Upper lobe of left lung (tissue), 6 donors: ENCODE measurements at regions not wholly inside any gene's neighbourhood (a gene's known extent, or its start where the extent isn't known, plus 50 kb on each side); places are given as distances from the start of the nearest gene placed in this dataset.
"Not testable (repeated sequence)": the region's sequence is repeated elsewhere in the genome, so short reads cannot be mapped to it uniquely, and the experiment has no call there.

Experiments used
- ATAC-seq, 2 donors: fragments of 200-7000 bp; cut with Tn5 transposase; one replicate each; pipeline ENCODE4 v1.9.1; 2022; ENCODE audit warnings: mild to moderate bottlenecking in 2 of 2, moderate library complexity in 2 of 2; ENCODE audit not compliant: low FRiP score in 2 of 2
- DNase-seq, 2 donors: peaks; one replicate each; pipeline ENCODE4 v3.0.0-alpha.2; 2019 to 2020
- H3K27ac ChIP-seq, 4 donors: fragments of 200-600 bp; sonication (generic); one replicate each; pipeline ENCODE4 v1.5.1; 2016 to 2019
- H3K27me3 ChIP-seq, 4 donors: fragments of 200-600 bp; sonication (generic); one replicate each; pipeline ENCODE4 v1.5.1; 2017 to 2019
- H3K36me3 ChIP-seq, 4 donors: fragments of 200-600 bp; sonication (generic); one replicate each; pipeline ENCODE4 v1.5.1; 2016 to 2019
- H3K4me1 ChIP-seq, 4 donors: fragments of 200-600 bp; sonication (generic); one replicate each; pipeline ENCODE4 v1.5.1; 2018 to 2019
- H3K4me3 ChIP-seq, 4 donors: fragments of 200-600 bp; sonication (generic); one replicate each; pipeline ENCODE4 v1.5.1; 2017 to 2019; ENCODE audit warnings: mild to moderate bottlenecking in 2 of 4, moderate library complexity in 1 of 4
- H3K9me3 ChIP-seq, 4 donors: fragments of 200-600 bp; sonication (generic); one replicate each; pipeline ENCODE4 v1.5.1; 2018 to 2019
- EP300 ChIP-seq, 4 donors: sonication (generic); formaldehyde crosslinking; IDR thresholded peaks; one replicate each; pipeline ENCODE4 v1.5.1; 2017; ENCODE audit warnings: antibody characterized with exemption in 4 of 4, control low read depth in 2 of 4
- POLR2A ChIP-seq, 4 donors: fragments of 450-650 bp; IDR thresholded peaks; one replicate each; pipeline ENCODE4 v1.5.1; 2016 to 2017; ENCODE audit warnings: antibody characterized with exemption in 4 of 4, mild to moderate bottlenecking in 2 of 4
- POLR2AphosphoS5 ChIP-seq, 2 donors: sonication (generic); formaldehyde crosslinking; IDR thresholded peaks; one replicate each; pipeline ENCODE4 v1.5.1; 2017; ENCODE audit warnings: antibody characterized with exemption in 2 of 2
- WGBS, 2 donors: methylation state at CpG; one replicate each; pipeline ENCODE4 v1.1.5; 2017 to 2018; 5-methylcytosine and 5-hydroxymethylcytosine counted together
- TF ChIP-seq, protein P1 (sequence below), 6 experiments: fragments of 450-650 bp in 4 of 6; fragments of 200-600 bp in 2 of 6; sonication (generic) in 2 of 6; IDR thresholded peaks; one replicate each; pipeline ENCODE4 v1.5.1; 2016 to 2019; ENCODE audit warnings: antibody characterized with exemption in 6 of 6
- donor health status: DM: no; HTN: no; CAD: no; lungs with moderate emphysema.
- donor health status: DM: no; HTN: yes; CAD: no; lungs with severe emphysema.

DNA sequence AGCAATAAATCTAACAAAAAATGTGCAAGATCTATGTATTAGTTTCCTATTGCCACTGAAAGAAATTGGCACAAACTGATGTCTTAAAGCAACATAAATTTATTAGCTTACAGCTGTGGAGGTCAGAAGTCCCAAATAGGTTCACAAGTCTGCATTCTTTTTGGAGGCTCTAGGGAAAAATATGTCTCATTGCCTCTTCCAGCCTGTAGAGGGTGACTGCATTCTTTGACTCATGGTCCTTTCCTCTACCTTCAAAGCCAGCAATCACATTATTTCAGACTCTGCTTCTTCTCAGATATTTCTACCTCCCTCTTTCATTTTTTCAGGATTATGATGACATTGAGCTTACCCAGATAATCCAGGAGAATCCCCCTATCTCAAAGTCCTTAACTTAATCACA, 1531.1 kb downstream of the KHDRBS2 start:
- ATAC-seq = no peak
- H3K27ac ChIP-seq = no peak overlapping the region
- H3K9me3 ChIP-seq = peaks cover 0 to 6% (median 2%) of the 10 kb centered on the region in 4 donors
- H3K4me3 ChIP-seq = no peak overlapping the region
- no peaks in the 10 kb centered on the region for H3K4me1 ChIP-seq
- H3K36me3 ChIP-seq = no peaks in the 10 kb centered on the region
- no peaks in the 10 kb centered on the region for H3K27me3 ChIP-seq
- TF ChIP-seq EP300 (IDR thresholded peaks at IDR 0.05) = no peak
- no peak for TF ChIP-seq POLR2AphosphoS5 (IDR thresholded peaks at IDR 0.05)
- TF ChIP-seq, protein P1, sequence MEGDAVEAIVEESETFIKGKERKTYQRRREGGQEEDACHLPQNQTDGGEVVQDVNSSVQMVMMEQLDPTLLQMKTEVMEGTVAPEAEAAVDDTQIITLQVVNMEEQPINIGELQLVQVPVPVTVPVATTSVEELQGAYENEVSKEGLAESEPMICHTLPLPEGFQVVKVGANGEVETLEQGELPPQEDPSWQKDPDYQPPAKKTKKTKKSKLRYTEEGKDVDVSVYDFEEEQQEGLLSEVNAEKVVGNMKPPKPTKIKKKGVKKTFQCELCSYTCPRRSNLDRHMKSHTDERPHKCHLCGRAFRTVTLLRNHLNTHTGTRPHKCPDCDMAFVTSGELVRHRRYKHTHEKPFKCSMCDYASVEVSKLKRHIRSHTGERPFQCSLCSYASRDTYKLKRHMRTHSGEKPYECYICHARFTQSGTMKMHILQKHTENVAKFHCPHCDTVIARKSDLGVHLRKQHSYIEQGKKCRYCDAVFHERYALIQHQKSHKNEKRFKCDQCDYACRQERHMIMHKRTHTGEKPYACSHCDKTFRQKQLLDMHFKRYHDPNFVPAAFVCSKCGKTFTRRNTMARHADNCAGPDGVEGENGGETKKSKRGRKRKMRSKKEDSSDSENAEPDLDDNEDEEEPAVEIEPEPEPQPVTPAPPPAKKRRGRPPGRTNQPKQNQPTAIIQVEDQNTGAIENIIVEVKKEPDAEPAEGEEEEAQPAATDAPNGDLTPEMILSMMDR (IDR thresholded peaks at IDR 0.05) = no peak
- TF ChIP-seq POLR2A (IDR thresholded peaks at IDR 0.05) = no peak
- DNase-seq = no peak

DNA sequence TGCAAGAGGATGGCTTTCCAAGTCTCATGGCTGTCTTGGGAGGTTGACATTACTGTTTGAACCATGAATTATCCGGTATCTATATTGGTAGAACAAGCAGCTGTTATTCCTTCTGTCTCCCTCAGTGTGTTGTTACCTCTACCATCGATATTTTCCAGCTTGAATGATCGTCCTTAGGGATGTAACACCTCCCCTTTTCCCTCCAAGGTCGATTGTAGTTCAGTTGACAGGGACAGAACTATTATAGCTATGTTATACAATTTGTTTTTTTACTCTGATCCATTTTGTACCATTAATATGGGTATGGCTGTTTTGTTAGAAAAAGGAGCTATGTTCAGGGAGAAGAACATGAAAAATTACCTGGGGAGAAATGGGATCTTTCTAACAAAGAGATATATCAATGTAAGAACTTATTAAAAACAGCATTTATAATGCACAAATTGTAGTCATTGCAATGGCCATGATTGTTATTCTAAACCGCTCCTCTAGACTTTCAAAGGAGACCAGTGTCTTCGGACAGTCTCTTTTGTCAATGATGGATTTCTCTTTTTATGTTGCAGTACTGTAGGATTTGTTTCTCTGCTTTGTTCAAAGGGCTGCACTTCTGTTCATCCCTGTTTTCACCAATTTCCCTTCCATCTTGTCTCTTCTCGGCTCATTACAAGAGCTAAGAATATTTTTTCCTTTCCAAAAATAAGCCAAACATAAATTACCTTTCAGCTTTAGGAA, 1535.5 kb downstream of the KHDRBS2 start:
- 70 to 75% methylated on average over 7 of the region's 7 CpGs for WGBS, 2 donors
- ATAC-seq, H3K4me3 ChIP-seq, H3K4me1 ChIP-seq, H3K36me3 ChIP-seq, H3K9me3 ChIP-seq, H3K27ac ChIP-seq, H3K27me3 ChIP-seq, DNase-seq: not testable (repeated sequence)

DNA sequence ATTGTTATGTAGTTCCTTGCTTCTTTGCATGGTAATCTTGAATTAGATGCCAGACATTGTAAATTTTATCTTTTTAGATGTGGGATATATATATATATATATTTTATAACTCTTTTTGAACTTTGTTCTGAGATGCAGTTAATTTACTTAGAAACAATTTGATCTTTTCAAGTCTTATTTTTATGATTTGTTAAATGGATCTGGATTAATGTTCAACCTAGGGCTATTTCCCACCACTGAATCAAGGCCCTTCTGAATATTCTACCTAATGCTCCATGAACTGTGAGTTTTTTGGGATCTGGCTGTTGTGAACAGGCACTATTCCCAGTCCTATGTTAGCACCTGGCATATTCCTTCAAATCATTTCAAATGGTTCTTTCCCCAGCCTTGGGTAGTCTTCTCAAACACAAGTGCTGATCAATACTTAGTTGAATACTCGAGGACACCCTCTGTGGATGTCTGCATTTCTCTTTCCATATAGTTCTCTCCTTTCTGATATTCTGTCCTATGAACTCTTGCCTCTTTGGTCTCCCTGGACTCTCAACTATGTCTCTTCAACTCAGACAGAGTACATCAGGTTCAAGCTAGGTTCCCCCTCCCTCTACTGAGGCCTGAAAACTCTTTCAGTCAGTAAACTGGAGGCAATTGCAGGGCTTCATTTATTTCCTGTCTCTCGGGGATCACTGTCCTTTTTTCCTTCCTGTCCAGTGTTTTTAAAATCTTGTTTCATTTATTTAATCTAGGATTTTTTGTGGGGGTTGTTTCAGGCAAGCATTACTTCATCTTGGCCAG, 1538.1 kb downstream of the KHDRBS2 start:
- H3K27me3 ChIP-seq, H3K9me3 ChIP-seq, ATAC-seq, H3K4me3 ChIP-seq, DNase-seq, H3K36me3 ChIP-seq, H3K4me1 ChIP-seq, H3K27ac ChIP-seq: not testable (repeated sequence)
- WGBS, 2 donors = 42 to 43% methylated on average over 2 of the region's 2 CpGs

DNA sequence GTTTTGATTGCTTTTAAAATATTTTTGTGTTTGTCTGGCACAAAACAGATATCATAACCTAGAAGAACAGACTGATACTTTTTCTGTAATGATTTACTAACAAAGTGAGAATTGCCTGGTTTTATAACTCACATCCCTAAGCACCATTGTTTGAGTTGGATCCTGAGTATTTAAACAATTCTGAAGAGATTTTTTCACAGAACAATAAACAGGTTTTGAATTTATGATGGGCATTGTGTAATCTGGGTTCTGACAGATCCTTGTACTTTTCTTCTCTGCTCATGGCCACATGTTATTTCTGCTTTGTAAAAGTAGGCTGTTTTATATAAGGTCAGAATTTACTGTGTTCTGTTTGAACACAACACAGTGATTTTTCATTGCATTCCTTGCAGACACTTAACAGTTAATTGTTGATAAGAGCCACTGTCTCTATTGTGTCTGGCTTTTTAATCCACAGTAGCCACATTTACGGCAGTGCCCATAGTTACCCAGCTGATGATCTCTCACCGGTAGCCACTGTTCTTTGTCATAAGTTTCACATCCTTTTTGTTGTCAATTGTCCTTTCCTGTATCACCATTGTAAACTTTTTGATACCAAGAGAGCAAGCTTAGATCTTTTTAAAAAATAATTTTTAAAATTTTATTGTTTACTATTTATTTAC, 1548.1 kb downstream of the KHDRBS2 start:
- H3K4me3 ChIP-seq, DNase-seq, ATAC-seq, H3K27me3 ChIP-seq, H3K4me1 ChIP-seq, H3K9me3 ChIP-seq, H3K36me3 ChIP-seq, H3K27ac ChIP-seq: not testable (repeated sequence)
- WGBS, 2 donors = 38 to 45% methylated on average over 2 of the region's 2 CpGs

DNA sequence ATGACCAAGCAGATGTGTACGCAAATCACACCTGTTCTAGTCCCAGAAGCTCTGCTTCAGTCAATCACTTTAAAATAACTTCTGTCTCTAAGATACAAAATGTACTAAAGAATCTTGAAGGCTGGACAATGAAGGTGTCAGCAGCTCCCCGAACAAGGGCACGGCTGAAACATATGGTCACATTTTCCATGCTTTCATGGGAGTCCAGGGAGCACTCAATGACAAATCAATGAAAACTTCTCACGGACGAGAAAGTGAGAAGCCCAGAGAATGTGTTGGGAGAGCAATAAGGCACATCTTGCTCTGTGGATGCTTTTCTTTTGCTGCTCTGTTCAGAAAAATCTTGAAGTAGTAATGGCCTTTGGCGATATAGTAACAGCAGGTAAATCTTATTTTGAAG, 1548.7 kb downstream of the KHDRBS2 start:
- H3K27me3 ChIP-seq, H3K4me1 ChIP-seq, H3K4me3 ChIP-seq, H3K9me3 ChIP-seq, H3K27ac ChIP-seq, ATAC-seq, DNase-seq, H3K36me3 ChIP-seq: not testable (repeated sequence)
- WGBS, 2 donors = 84 to 89% methylated on average over 6 of the region's 6 CpGs

DNA sequence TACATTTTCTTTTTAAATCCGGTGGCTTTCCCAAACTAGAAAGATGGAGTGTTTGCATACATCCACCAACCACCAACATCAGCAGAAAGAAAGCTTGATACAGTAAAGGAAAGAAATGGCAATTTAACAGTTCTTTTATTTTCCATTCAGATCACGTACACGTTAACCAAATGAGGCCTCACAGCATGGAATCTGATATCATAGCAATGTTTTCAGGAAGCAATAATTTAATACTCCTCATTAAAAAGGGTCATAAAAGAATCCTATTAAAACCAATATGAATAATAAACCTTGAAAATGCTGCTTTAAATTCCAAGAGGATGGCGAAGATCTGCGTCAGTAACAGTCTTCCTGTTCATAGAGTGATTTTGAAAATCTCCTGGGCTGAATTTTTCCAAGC, 1562.1 kb downstream of the KHDRBS2 start:
- H3K27me3 ChIP-seq, H3K27ac ChIP-seq, H3K4me1 ChIP-seq, H3K36me3 ChIP-seq, H3K9me3 ChIP-seq, H3K4me3 ChIP-seq, DNase-seq, ATAC-seq: not testable (repeated sequence)
- 92 to 94% methylated on average over 5 of the region's 5 CpGs for WGBS, 2 donors

DNA sequence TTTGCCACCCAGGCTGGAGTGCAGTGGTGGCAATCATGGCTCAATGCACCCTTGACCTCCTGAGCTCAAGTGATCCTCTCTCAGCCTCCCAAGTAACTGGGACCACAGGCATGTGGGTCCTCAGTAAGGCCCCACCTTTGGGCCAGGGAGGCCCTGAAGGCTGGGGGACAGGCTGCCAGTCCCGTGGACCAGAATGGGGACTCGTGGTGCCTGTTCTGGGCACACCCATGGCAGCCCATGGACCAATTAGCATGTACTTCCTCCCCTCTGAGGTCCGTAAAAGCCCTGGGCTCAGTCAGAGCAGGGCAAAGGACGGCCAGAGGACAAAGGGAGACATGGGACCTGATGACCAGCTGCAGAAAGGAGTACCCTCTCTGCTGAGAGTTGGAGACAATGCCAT, 1590.8 kb downstream of the KHDRBS2 start:
- Histone ChIP-seq H3K27ac (no peak overlapping the region), H3K9me3 (peaks cover 0 to 8% (median 2%) of the 10 kb centered on the region in 4 donors), H3K27me3 (no peaks in the 10 kb centered on the region), H3K4me3 (no peak overlapping the region), H3K4me1 (no peaks in the 10 kb centered on the region), H3K36me3 (no peaks in the 10 kb centered on the region)
- DNase-seq = peak in 1 of 2 donors; percentile 14
- peak in 1 of 2 donors; percentile 30 for ATAC-seq
- WGBS, 2 donors = 59 to 82% methylated on average over 3 to 4 of the region's 4 CpGs
- TF ChIP-seq POLR2A (IDR thresholded peaks at IDR 0.05) (no peak), EP300 (IDR thresholded peaks at IDR 0.05) (no peak), POLR2AphosphoS5 (IDR thresholded peaks at IDR 0.05) (no peak)
- TF ChIP-seq, protein P1 (IDR thresholded peaks at IDR 0.05) = no peak
